Pancreas (tissue), 10 donors: ENCODE measurements at regions not wholly inside any gene's neighbourhood (a gene's known extent, or its start where the extent isn't known, plus 50 kb on each side); places are given as distances from the start of the nearest gene placed in this dataset.

Experiments
- ATAC-seq, 4 donors: fragments of 200-7000 bp; cut with Tn5 transposase; one replicate each; pipeline versions ENCODE4 v1.8.0 to v1.9.1; 2020; ENCODE audit warnings: mild to moderate bottlenecking in 4 of 4, moderate library complexity in 4 of 4
- DNase-seq, 6 donors: peaks; one replicate each; pipeline ENCODE4 v3.0.0-alpha.2; 2020
- FAIRE-seq: peaks from 2 replicates; lab custom pipeline; 2012; peaks lifted over from hg19 to GRCh38; lab: Jason Lieb, UNC
- H3K27ac ChIP-seq, 4 donors: fragments of 200-600 bp; sonication (generic); 1 replicate in 3 of 4; 2 replicates in 1 of 4; pipeline versions ENCODE4 v1.5.0 to v1.8.0; 2020
- H3K27me3 ChIP-seq, 4 donors: fragments of 200-600 bp; one replicate each; pipeline ENCODE4 v1.8.0; 2021
- H3K36me3 ChIP-seq, 3 donors: fragments of 200-600 bp; sonication (generic) in 1 of 3; one replicate each; pipeline versions ENCODE4 v1.5.0 to v1.8.0; 2020 to 2021
- H3K4me1 ChIP-seq, 3 donors: fragments of 200-600 bp; one replicate each; pipeline ENCODE4 v1.8.0; 2021
- H3K4me3 ChIP-seq, 4 donors: fragments of 200-600 bp; sonication (generic) in 2 of 4; one replicate each; pipeline versions ENCODE4 v1.5.0 to v1.8.0; 2020 to 2021
- H3K9me3 ChIP-seq, 4 donors: fragments of 200-600 bp; one replicate each; pipeline ENCODE4 v1.8.0; 2021
- WGBS, 2 donors: extraction: QIAGEN DNeasy Blood & Tissue Kit; methylation state at CpG; one replicate each; pipeline ENCODE4 v1.1.7; 2013; 5-methylcytosine and 5-hydroxymethylcytosine counted together
- intact Hi-C, 3 donors: fragments of 100-400 bp; cut with DNase I; formaldehyde crosslinking; loops; one replicate each; pipeline versions ENCODE4 v1.11.1 to v1.14.2; 2022
- TF ChIP-seq, protein P1 (sequence below), 4 donors: fragments of 200-600 bp; sonication (generic) in 3 of 4; IDR thresholded peaks; one replicate each; pipeline versions ENCODE4 v1.5.0 to v1.8.0; 2021; ENCODE audit warnings: antibody characterized with exemption in 4 of 4
- donor health status: healthy with polysubstance abuse.
- donor health status: DM: no; HTN: no; CAD: no; lungs with moderate emphysema.
- donor health status: DM: no; HTN: no; CAD: no.
- donor health status: control.
- donor health status: control.
- donor health status: Bipolar disorder and iron deficiency.
- donor health status: DM: yes; HTN: yes; CAD: no.
- donor health status: DM: no; HTN: no; CAD: no.
- donor health status: DM: no; HTN: no; CAD: no.
- donor health status: DM: yes; HTN: yes; CAD: no.

DNA sequence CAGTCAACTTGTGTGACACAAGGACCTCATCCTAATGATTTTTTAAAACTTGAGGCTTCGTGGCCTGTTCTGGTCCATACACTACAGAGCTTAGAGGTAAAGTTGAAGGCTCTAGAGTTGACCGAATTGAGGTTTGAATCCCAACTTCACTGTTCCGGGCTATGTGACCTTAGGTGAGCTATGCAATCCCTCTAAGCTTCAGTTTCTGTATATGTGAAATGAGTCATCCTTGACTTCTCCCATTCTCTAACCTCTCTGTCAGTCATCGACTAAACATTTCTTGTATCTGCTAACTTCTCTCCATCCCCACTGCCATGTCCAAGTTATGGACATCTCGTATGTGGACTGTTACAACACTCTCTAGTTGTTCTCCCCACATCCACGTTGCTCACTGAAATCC lies 178.2 kb upstream of the TMEM45B start:
- FAIRE-seq (no peak), ATAC-seq (no peak), DNase-seq (no peak)
- H3K27ac ChIP-seq: no peak overlapping the region
- TF ChIP-seq, protein P1, sequence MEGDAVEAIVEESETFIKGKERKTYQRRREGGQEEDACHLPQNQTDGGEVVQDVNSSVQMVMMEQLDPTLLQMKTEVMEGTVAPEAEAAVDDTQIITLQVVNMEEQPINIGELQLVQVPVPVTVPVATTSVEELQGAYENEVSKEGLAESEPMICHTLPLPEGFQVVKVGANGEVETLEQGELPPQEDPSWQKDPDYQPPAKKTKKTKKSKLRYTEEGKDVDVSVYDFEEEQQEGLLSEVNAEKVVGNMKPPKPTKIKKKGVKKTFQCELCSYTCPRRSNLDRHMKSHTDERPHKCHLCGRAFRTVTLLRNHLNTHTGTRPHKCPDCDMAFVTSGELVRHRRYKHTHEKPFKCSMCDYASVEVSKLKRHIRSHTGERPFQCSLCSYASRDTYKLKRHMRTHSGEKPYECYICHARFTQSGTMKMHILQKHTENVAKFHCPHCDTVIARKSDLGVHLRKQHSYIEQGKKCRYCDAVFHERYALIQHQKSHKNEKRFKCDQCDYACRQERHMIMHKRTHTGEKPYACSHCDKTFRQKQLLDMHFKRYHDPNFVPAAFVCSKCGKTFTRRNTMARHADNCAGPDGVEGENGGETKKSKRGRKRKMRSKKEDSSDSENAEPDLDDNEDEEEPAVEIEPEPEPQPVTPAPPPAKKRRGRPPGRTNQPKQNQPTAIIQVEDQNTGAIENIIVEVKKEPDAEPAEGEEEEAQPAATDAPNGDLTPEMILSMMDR (IDR thresholded peaks at IDR 0.05): no peak
- no peak overlapping the region for H3K4me3 ChIP-seq
- no peaks in the 10 kb centered on the region for H3K4me1 ChIP-seq
- no peaks in the 10 kb centered on the region for H3K9me3 ChIP-seq
- intact Hi-C loops: no loop called here
- H3K27me3 ChIP-seq: no peaks in the 10 kb centered on the region
- no peaks in the 10 kb centered on the region for H3K36me3 ChIP-seq
- WGBS, 2 donors: 63 to 77% methylated on average over 6 of the region's 6 CpGs

DNA sequence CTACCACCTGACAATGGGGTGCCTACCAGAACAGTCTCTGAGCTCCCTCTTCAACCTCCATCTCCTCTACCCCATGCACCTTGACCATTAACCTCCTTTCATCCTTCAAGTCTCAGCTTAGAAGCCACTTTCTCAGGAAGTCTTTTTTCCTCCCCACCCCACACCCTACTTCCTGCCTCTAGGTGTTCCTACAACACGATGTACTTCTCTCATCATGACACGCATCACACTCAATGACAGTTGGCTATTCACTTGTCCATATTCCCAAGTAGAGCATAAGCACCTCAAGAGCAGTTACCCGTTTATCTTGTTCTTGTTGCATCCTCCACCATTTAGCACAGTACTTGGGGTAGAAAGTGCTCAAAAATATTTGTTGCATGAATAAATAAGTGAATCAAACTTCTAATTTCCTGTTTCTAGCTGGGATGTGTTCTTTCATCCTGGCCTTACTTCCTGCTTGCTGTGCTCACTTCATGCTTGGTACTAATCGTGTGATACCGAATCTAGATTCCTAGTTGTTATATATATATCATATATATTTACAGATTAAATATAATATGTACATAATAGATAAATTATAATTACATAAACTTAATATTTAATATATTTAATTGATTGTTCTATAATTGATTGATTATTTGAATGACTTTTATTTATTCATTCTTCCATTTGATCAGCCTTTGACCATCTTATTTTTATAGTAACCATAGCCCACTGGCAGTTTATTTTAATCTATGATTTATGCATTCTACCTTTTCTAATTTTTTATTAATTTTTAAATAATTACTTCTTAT lies 177.5 kb upstream of the TMEM45B start:
- FAIRE-seq: peak; percentile 63
- intact Hi-C loops: no loop called here
- ATAC-seq: no peak
- DNase-seq: no peak
- Histone ChIP-seq H3K27ac (no peak overlapping the region), H3K4me1 (no peaks in the 10 kb centered on the region), H3K36me3 (no peaks in the 10 kb centered on the region), H3K9me3 (no peaks in the 10 kb centered on the region), H3K27me3 (no peaks in the 10 kb centered on the region), H3K4me3 (no peak overlapping the region)
- TF ChIP-seq, protein P1 (IDR thresholded peaks at IDR 0.05): no peak
- WGBS, 2 donors: 56 to 75% methylated on average over 5 of the region's 5 CpGs

DNA sequence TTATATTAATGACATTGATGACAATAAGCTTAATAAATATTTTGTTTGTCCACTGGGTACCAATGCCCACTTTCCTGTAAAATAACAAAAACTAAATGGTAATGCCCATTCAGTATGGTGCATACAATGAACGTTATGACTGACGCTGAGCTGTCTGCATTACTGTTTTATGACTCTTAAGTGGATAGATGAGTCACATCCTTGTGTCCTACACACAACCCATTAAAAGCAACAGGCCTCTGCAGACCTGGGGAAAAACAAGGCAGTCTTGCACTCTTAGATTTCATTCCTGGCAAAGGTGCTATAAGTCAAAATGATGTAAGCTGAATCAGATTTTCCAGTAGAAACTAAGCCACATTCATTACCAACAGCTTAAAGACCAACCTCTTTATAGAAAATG lies 176.3 kb upstream of the TMEM45B start:
- intact Hi-C loops: no loop called here
- FAIRE-seq (no peak), ATAC-seq (no peak), DNase-seq (no peak)
- no peak overlapping the region for H3K4me3 ChIP-seq
- no peaks in the 10 kb centered on the region for H3K4me1 ChIP-seq
- H3K9me3 ChIP-seq: no peaks in the 10 kb centered on the region
- no peak overlapping the region for H3K27ac ChIP-seq
- WGBS, 2 donors: 82 to 91% methylated on average over 2 of the region's 2 CpGs
- TF ChIP-seq, protein P1 (IDR thresholded peaks at IDR 0.05): no peak
- no peaks in the 10 kb centered on the region for H3K36me3 ChIP-seq
- no peaks in the 10 kb centered on the region for H3K27me3 ChIP-seq

DNA sequence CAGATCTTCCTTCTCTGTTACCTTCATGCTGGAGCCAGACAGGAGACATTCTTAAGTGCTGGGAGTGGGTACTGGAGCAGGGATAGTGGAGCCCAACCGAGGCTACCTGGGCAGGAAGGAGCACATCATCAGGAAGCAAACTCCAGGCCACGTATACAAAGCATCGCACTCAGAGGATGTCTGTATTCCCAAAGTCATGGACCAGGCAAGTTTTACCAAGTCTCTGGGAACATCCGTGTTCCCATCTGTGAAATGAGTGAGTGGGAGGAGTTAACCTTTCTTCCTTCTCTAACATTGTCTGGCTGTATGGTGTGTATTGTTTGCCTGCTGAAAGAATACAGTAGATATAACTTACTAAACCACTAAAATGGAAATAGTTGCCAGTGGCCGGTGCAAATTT lies 175.0 kb upstream of the TMEM45B start:
- 70 to 76% methylated on average over 5 of the region's 5 CpGs for WGBS, 2 donors

More for the DNA sequence above, 175.0 kb upstream of the TMEM45B start:
- TF ChIP-seq, protein P1 (IDR thresholded peaks at IDR 0.05): no peak
- no peaks in the 10 kb centered on the region for H3K9me3 ChIP-seq
- no peaks in the 10 kb centered on the region for H3K27me3 ChIP-seq
- H3K4me3 ChIP-seq: no peak overlapping the region
- DNase-seq (no peak), FAIRE-seq (no peak), ATAC-seq (no peak)
- intact Hi-C loops: no loop called here
- H3K27ac ChIP-seq: no peak overlapping the region
- no peaks in the 10 kb centered on the region for H3K4me1 ChIP-seq
- H3K36me3 ChIP-seq: no peaks in the 10 kb centered on the region
